GM12873 (cell line): ENCODE measurements at regions not wholly inside any gene's neighbourhood (a gene's known extent, or its start where the extent isn't known, plus 50 kb on each side); places are given as distances from the start of the nearest gene placed in this dataset.

ENCODE experiments used
- TF ChIP-seq, protein P1 (sequence below): IDR thresholded peaks from 2 replicates; pipeline ENCODE4 v1.5.1; 2012; ENCODE audit warnings: low read depth, mild to moderate bottlenecking, moderate library complexity, low read length, control low read depth; ENCODE audit not compliant: insufficient read depth; ENCODE audit errors: missing control alignments

DNA sequence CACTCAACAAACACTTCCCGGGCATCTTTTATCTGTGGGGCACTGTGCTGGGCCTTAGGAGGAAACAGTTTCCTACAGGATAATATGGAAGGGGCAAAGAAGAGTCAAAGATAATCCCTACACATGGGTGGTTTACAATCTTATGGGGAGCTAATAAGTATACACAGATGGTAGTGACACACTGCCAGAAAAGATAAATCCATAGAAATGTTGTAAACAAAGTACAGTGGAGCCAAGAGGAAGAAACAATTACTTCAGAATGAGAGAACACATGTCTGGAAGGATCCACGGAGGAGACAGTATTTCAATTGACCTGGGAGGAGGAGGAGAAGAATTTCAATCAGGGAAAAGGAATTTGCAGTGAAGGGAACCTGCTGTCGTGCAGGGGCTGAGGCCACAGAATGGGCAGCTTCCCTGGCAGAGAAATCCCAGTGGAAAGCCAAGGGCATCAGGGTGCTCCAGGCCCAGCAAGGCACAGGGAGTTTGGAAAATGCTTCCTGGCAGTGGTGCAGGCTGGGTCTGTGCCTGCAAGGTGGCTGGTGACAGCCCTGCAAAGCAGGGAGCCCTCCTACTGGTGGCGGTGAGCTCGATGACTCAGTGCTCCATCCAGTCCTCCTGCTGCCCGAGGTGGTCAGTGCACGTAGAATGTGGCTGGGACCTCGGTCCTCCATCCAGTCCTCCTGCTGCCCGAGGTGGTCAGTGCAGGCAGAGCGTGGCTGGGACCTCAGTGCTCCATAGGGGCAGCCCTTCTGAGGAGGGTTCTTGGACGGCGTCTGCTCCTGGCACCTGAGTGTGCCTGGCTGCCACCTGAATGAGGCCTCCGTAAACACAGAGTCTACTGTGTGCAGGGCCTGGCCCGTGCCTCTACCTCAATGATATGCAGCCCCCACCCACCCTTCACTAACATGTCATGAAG is 444.3 kb upstream of the B3GAT1 start:
- TF ChIP-seq, protein P1, sequence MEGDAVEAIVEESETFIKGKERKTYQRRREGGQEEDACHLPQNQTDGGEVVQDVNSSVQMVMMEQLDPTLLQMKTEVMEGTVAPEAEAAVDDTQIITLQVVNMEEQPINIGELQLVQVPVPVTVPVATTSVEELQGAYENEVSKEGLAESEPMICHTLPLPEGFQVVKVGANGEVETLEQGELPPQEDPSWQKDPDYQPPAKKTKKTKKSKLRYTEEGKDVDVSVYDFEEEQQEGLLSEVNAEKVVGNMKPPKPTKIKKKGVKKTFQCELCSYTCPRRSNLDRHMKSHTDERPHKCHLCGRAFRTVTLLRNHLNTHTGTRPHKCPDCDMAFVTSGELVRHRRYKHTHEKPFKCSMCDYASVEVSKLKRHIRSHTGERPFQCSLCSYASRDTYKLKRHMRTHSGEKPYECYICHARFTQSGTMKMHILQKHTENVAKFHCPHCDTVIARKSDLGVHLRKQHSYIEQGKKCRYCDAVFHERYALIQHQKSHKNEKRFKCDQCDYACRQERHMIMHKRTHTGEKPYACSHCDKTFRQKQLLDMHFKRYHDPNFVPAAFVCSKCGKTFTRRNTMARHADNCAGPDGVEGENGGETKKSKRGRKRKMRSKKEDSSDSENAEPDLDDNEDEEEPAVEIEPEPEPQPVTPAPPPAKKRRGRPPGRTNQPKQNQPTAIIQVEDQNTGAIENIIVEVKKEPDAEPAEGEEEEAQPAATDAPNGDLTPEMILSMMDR, result no peak

DNA sequence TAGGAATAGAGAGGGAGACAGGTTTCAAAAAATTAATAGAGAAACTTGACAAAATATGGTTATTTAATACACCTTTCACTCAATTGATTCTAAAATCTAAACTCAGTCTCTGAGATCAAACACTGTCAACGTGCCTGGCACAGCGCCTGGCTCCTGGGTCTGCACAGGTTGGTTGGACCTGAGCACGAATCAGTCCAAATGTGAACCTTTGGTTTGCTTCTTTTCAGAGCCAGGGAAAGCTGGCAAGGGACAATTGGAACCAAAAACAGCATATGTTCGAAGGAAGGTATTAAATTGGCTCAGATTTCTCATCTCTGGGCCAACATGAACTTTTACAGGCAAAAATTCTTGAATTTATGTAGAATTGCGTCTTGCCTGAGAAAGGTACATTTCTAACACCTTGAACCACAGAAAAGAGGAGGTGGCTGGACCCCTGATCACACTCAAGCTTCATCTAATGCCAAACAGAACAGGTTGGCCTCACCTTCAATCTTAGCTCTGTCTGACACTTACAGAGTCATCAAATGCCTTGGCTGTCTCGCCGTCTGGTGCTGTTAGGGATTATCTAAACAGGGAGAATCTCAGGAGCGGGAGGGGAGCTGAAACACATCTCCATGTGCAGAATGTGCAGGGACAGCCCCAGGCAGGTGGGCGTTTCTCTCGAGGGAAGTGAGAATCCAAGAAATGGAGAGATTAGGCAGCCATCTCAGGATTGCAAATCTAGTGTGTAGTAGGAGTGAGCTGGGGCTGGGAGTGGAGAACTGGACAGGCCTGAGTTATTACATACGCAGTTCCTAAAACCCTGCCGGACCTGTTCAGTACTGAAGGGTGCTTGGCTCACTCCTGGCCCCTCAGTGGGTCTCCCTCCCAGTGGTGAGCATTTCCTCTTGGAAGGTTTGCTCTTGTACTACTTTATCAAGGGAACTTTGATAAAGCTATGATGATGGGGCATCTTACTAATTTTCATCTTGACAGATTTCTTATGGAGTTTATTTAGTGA is 442.2 kb upstream of the B3GAT1 start:
- TF ChIP-seq, protein P1, result no peak

DNA sequence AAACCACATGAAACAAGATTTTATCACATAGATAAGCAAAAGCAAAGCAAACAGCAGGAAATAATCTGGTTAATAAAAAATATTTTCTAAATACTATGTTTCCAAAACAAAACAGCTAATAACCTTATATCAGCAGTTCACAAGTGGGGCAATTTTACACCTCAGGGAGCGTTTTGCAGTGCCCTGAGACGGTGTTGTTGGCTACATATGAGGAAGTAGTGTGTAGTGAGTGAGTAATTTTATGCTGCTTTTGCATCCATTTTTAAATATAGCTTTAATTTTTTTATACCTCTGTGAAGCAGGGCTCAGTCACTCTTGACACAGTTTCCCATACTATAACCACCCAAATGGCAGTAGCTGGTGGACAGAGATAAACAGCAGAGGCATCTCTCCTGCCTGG is 438.5 kb upstream of the B3GAT1 start:
- TF ChIP-seq, protein P1, result no peak

DNA sequence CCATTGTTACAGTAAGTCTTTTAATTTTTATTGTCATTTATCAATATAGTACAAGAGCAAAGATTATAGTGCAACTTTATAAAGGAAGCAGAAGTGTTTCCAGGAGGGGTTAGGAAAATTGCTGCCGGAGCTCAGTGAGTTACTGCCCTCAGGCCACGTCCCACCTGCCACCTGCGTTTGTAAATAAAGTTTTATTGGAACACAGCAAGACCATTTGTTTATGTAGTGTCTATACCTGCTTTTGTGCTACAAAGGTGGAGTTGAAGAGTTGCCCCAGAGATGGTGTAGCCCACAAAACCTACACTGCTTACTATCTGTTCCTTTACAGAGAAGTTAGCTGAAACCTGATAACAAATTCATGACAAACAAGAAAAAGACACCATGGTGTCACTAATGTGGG is 437.8 kb upstream of the B3GAT1 start:
- TF ChIP-seq, protein P1, result no peak

DNA sequence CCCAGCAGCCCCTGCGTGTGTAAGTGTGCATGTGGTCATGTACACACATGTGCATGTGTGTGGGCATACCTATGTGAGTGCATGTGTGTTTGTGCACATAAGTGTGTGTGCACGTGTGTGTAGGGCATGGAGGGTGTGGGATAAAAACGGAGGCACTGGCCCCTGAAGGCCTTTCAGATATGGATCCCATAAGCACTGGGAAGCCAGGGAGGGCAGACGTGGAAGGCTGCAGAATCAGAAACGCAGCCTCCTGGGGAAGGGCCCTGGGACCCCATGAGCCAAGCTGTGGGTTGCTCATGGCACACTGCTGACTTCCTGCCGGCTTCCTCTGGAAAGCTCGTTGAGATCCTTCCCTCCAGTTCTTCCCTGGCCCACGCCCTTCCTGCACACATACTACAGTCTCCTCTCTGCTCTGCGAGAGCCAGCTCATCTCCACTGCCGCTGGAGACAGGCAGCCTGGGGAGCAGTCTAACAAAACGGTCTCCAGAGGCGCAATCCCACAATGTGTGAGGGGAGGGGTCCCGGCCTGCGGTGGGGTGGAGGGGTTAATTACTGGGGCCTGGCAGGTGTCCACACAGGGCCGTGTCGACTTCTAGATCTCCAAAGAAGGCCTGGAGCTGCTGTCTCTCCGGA is 435.2 kb upstream of the B3GAT1 start:
- TF ChIP-seq, protein P1, result no peak

DNA sequence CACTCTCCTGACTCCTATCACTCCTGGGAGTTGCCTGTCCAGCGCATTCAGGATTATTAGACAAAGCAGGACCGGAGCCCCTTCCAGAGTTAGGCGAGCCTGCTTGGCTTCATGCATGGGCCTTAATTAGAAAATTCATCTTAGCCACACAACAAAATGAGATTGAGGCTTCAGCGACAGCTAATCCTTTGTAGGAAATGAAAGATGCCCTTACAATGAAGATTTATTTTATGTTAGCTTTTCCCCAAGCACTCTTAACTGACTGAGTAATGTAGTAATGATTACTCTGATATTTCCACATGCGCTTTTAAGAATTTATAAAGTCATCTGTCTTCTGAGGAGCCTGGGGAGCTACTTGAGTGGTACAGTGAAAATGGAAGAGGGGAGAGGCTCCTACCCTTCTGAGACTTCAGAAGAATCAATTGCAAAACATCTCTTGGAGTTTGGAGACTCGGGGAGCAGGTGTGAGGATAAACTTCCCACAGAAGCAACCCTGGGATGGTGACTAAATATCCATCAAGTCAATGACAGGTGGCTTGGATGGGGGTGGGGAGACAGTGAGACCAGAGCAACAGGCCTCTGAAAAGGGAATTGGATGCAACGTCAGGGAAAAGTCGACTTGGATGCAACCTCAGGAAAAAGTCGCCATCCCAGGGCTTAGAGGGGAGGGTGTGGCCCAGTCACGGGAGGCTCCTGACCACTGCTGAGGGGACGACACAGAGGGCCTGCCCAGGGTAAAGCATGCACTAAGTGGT is 434.5 kb upstream of the B3GAT1 start:
- TF ChIP-seq, protein P1, result no peak
